ENCODE measurements at regions not wholly inside any gene's neighbourhood (a gene's known extent, or its start where the extent isn't known, plus 50 kb on each side); places are given as distances from the start of the nearest gene placed in this dataset.
"Not testable (repeated sequence)": the region's sequence is repeated elsewhere in the genome, so short reads cannot be mapped to it uniquely, and the experiment has no call there.

DNA sequence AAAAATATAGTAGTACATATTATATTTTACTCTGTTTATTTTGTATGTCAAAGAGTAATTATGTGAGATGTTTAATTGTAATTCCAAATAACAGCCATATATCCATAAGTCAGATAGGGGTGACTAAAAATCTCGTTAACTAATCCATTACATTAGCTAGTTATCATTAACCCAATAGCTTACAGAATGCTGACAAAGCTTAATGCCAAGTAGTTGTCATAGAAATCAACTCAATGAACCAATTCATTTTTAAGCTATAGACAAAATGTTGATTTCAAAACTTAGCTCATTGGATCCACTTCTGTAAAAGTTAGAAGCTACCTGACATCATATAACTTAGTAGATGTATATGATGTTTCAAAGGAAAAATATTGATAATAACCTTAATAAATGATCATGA is 206.7 kb upstream of the SLITRK1 start:
- TF ChIP-seq, protein P1, sequence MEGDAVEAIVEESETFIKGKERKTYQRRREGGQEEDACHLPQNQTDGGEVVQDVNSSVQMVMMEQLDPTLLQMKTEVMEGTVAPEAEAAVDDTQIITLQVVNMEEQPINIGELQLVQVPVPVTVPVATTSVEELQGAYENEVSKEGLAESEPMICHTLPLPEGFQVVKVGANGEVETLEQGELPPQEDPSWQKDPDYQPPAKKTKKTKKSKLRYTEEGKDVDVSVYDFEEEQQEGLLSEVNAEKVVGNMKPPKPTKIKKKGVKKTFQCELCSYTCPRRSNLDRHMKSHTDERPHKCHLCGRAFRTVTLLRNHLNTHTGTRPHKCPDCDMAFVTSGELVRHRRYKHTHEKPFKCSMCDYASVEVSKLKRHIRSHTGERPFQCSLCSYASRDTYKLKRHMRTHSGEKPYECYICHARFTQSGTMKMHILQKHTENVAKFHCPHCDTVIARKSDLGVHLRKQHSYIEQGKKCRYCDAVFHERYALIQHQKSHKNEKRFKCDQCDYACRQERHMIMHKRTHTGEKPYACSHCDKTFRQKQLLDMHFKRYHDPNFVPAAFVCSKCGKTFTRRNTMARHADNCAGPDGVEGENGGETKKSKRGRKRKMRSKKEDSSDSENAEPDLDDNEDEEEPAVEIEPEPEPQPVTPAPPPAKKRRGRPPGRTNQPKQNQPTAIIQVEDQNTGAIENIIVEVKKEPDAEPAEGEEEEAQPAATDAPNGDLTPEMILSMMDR (IDR thresholded peaks at IDR 0.05) = no peak

DNA sequence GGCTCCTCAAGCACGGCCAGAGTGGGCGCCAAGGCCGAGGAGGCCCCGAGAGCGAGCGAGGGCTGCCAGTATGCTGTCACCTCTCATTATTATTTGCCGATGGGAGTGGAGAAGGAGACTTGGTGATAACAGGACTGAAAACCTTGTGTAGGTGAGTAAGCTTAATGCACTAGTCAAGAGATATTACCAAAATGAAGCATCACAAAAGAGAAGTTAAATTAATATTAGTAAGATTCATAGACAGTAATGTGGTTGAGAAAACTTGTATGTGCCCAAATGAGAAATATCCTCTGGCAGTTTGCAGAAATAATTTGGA is 204.5 kb upstream of the SLITRK1 start:
- TF ChIP-seq, protein P1 (IDR thresholded peaks at IDR 0.05) = no peak
- peaks cover 4% of the 10 kb centered on the region for H3K9me3 Mint-ChIP-seq
- intact Hi-C loops (cut with micrococcal nuclease) = no loop called here
- POLR2A ChIA-PET = no interaction called here
- no peak overlapping the region for H3K27ac Mint-ChIP-seq
- no peaks in the 10 kb centered on the region for H3K27me3 Mint-ChIP-seq
- no peak overlapping the region for H3K4me3 Mint-ChIP-seq
- ATAC-seq (ENCODE audit: low read depth) (no peak), DNase-seq (no peak)
- CTCF ChIA-PET = no interaction called here
- H3K4me1 Mint-ChIP-seq = no peaks in the 10 kb centered on the region
- no peaks in the 10 kb centered on the region for H3K36me3 Mint-ChIP-seq (ENCODE audit: low read depth)

More for the DNA sequence above, 206.7 kb upstream of the SLITRK1 start:
- CTCF ChIA-PET = no interaction called here
- Mint-ChIP-seq H3K27ac (no peak overlapping the region), H3K4me3 (no peak overlapping the region), H3K27me3 (no peaks in the 10 kb centered on the region), H3K36me3 (ENCODE audit: low read depth) (no peaks in the 10 kb centered on the region), H3K9me3 (peaks cover 6% of the 10 kb centered on the region), H3K4me1 (no peaks in the 10 kb centered on the region)
- POLR2A ChIA-PET = no interaction called here
- no peak for ATAC-seq (ENCODE audit: low read depth)
- no peak for DNase-seq
- intact Hi-C loops (cut with micrococcal nuclease) = no loop called here

DNA sequence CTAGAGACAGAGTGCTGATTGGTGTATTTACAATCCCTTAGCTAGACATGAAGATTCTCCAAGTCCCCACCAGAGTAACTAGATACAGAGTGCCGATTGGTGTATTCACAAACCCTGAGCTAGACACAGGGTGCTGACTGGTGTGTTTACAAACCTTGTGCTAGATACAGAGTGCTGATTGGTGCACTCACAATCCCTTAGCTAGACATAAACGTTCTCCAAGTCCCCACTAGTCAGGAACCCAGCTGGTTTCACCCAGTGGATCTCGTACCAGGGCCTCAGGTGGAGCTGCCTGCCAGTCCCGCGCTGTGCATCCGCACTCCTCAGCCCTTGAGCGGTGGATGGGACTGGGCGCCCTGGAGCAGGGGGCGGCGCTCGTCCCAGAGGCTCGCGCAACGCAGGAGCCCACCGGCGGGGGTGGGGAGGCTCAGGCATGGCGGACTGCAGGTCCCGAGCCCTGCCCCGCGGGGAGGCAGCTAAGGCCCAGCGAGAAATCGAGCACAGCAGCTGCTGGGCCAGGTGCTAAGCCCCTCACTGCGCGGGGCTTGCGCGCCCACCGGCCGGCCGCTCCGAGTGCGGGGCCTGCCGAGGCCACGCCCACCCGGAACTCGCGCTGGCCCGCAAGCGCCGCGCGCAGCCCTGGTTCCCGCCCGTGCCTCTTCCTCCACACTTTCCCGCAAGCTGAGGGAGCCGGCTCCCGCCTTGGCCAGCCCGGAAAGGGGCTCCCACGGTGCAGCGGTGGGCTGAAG is 204.0 kb upstream of the SLITRK1 start:
- CTCF ChIA-PET; H3K4me3 Mint-ChIP-seq; H3K27me3 Mint-ChIP-seq; ATAC-seq (ENCODE audit: low read depth); intact Hi-C loops (cut with micrococcal nuclease); H3K4me1 Mint-ChIP-seq; H3K9me3 Mint-ChIP-seq; H3K27ac Mint-ChIP-seq; POLR2A ChIA-PET; DNase-seq; H3K36me3 Mint-ChIP-seq (ENCODE audit: low read depth): not testable (repeated sequence)

DNA sequence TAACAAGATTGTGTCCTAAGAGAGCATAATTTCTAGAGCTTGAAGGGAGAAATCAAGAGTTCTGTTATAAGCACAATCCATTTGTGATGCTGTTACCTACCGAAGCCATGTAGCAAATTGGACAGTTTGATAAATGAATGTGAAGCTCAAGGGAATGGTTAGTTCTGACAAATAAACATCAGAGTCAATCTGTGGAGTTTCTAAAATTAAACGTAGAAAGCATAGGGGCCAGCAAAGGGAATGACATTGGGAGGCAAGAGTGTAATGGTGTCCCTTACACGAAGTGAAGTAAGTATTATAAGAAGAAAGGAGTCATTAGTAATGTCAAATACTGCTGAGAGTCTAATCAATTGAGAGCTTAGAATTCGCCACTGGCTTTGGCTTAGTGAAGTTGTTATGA is 200.2 kb upstream of the SLITRK1 start:
- ChIA-PET POLR2A (no interaction called here), CTCF (no interaction called here)
- Mint-ChIP-seq H3K4me1 (no peaks in the 10 kb centered on the region), H3K27me3 (no peaks in the 10 kb centered on the region), H3K4me3 (no peak overlapping the region), H3K9me3 (peaks cover 4% of the 10 kb centered on the region), H3K36me3 (ENCODE audit: low read depth) (no peaks in the 10 kb centered on the region), H3K27ac (no peak overlapping the region)
- ATAC-seq (ENCODE audit: low read depth) (no peak), DNase-seq (no peak)
- intact Hi-C loops (cut with micrococcal nuclease) = no loop called here
- TF ChIP-seq, protein P1 (IDR thresholded peaks at IDR 0.05) = no peak

DNA sequence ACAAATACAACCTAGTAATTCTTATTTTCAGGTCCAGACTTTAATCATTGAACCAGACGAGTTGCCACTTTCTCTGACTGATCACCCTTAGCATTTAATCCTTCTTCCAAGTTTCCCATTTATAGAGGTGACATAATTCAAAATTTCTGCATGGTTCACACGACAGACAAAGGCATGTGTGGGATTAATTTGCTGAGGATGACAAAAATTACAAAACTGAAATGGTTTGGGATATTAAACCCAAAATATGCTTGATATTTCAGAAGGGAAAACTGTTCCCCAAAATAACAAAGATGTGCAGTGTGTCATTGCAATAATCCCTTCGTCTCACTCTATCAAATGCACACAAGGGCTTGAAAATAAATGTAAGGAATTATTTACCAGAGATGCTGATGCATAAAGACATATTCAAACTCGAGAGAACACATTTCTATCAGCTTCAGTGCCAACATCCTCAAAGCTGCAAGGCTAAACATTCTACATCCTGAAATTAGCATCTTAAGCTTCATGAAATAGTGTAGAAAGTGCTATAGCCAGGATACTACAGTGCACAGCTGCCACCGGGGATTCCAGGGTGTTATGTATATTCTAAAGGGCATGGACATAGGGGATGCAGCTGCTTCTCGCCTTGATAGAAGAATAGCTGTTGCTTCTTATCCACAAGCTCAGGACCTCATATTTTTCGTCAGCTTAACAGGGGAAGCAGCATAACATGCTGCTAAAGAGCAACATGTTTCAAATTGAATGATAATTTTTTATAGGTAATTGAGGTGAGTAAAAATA is 198.7 kb upstream of the SLITRK1 start:
- ATAC-seq (ENCODE audit: low read depth) = no peak
- TF ChIP-seq, protein P1 (IDR thresholded peaks at IDR 0.05) = no peak

More for the DNA sequence above, 198.7 kb upstream of the SLITRK1 start:
- no peak overlapping the region for H3K27ac Mint-ChIP-seq
- ChIA-PET CTCF (no interaction called here), POLR2A (no interaction called here)
- no peaks in the 10 kb centered on the region for H3K4me1 Mint-ChIP-seq
- intact Hi-C loops (cut with micrococcal nuclease) = no loop called here
- H3K27me3 Mint-ChIP-seq = no peaks in the 10 kb centered on the region
- H3K4me3 Mint-ChIP-seq = no peak overlapping the region
- no peaks in the 10 kb centered on the region for H3K36me3 Mint-ChIP-seq (ENCODE audit: low read depth)
- peaks cover 4% of the 10 kb centered on the region for H3K9me3 Mint-ChIP-seq
- no peak for DNase-seq

Data from activated B cell treated with CpG ODN at 0.5 μM for 24 hours (primary cell).